ENCODE measurements at regions not wholly inside any gene's neighbourhood (a gene's known extent, or its start where the extent isn't known, plus 50 kb on each side); places are given as distances from the start of the nearest gene placed in this dataset.

DNA sequence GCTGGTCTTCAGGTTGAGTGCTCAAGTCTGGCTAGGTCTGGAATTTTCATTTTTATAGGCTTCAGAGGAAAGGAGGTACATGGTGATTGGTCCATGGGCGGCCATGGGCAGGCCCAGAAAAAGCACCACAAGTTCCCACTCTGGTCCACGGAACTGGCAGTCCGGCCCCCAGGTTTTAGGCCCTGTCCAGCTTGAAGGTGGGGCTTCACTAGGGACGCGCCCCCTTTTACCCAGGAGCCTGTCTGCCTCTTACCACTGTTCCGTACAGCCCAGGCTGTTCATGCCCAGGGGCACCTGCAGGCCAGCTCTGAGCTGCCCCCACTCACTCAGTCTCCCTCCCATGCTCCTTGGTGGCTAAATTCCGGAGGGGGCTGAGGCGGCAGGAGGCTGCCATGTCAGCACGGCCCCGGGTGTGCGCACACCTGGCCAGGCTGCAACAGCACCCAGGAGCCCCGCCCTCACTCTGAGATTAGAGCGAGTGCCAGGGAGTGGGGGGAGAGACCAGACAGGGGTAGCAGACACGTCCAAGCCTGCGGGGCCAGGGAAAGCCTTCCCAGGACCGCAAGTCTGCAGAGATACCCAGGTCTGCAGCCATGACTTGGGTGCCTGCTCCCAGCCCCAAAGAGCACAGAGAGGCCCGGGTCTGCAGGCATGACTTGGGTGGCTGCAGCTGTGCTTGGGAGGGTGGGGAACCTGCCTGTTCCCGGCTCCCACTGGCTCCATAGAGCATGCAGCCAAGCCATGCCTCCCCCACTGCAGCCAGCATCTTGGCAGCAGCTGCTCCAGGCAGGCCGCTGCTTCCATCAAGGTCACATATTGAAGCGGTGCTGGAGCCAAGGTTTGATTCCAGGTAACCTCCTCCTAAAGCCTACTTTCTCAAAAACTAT is 390.2 kb upstream of the SGCD start:
- CTCF ChIA-PET = no interaction called here
- POLR2A ChIA-PET = no interaction called here

- CTCF ChIA-PET = no interaction called here
- POLR2A ChIA-PET = no interaction called here
Observed at GRCh38 chr5:155938051-155938450, 388.9 kb upstream of the SGCD start.

- POLR2A ChIA-PET = no interaction called here
- CTCF ChIA-PET = no interaction called here
Observed at GRCh38 chr5:155941340-155941739, 385.6 kb upstream of the SGCD start.

DNA sequence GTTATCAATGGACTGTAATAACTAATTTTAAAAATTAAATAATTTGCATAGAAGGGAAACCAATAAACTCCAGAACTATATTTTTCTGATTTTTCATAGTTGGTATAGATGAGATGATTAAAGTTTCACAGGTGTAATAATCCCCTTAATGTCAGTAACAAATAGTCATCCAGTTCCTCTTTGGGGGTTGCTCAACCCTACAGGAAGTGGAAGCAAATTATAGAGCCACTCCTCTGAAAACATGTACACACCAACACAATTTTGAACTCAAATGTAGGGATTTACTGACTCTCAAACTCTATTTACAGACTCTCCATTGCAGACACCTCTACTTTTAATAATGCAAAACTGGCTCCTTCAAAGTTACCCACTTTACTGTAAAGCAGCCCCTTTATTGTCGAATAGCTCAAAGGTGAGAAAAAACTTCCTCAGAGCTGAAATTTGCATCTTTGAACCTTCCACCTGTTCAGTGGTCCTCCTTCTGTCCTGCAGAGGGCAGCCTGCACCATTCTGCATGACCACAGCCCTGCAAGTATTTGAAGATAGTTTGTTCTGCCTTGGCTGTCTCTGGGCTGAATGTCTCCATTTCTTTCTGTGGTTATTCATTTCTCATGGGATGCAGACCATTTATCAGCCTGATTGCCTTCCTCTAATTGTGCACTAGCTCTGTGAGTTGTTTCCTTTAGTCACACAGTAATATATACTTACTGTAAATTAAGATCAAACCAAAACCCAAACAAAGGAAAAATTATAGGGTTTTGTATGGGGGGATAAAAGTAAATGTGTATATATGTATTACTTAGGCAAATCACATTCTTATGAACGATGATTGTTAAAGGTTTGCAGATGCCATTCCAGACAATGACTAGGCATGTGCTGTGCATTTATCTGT is 383.2 kb upstream of the SGCD start:
- POLR2A ChIA-PET = no interaction called here
- CTCF ChIA-PET = no interaction called here

DNA sequence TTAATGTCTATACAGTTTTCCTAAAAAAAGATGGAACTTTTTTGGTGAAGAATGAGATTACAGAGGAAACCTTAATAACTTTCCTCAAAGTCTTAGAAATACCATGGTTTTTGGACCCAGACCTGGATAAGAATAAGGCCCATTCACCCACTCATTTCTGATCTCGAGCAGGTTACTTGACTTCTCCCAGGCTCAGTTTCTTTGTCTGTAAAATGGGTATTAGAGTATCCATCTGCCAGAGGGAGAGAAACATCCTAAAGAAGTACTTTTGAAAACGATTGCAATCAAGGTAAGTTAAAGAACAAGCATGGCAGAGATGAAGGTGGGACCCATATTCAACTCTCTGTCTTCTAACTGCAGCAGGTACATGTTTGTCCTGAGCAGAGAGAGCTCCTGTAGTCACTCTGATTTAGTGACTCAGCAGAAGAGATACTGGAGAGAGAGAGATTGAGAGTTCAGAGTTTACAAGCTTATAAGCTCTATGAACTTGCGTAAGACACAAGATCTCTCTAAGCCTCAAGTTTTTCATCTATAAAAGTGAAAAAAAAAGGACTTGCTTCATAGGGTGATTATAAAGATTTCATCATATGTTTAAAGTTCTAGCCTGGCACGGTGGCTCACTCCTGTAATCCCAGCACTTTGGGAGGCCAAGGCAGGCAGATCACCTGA is 379.4 kb upstream of the SGCD start:
- ChIA-PET CTCF (no interaction called here), POLR2A (no interaction called here)

DNA sequence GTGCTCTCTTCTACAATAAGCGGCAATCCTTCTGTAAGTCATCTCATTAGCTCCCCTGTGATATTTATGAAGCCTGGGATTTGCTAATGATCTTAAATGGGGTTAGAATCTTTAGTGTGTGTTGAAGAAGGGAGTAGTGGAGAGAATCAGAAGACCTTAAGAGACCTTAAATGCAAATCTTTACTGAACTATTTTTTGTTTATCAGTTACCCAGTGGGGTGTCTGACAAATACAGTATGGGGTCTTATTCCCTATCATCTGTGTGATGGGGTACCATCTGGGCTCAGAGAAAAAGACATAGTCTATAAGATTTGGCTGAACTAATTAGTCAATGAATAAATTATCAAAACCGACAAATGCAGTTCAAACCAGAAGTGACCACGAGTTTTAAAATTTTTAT is 378.4 kb upstream of the SGCD start:
- ChIA-PET POLR2A (no interaction called here), CTCF (no interaction called here)

GRCh38 chr5:155952486-155953089 is 374.4 kb upstream of the SGCD start:
- POLR2A ChIA-PET = no interaction called here
- CTCF ChIA-PET = no interaction called here

- CTCF ChIA-PET = no interaction called here
- POLR2A ChIA-PET = no interaction called here
Observed at GRCh38 chr5:155953335-155953734, 373.6 kb upstream of the SGCD start.

DNA sequence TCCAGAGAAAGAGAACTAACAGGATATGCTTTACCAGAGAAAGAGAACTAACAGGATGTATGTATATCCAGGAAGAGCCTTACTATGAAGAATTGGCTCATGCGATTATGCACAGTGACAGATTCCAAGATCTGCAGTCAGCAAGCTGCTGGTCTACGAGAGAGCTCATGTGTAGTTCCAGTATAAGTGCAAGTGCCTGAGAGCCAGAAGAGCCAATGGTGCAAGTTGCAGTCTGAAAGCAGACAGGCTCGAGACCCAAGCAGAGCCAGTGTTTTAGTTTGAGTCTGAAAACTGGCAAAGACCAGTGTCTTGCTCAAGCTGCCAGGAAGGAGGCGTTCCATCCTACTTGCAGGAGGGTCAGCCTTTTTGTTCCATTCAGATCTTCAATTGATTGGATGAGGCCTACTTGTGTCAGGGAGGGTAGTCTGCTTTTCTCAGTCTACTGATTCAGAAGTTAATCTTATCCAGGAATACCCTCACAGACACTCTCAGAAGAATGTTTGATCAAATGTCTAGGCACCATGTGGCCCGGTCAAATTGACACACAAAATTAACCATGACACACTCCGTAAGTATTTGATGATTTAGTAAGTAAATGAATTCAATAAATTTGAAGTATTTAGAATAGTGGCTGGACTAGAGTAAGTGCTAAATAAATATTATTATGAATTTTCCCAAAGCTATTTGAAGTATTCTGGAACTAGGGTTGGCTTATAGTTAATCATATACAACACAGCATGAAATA is 372.1 kb upstream of the SGCD start:
- ChIA-PET CTCF (no interaction called here), POLR2A (no interaction called here)

- POLR2A ChIA-PET = no interaction called here
Observed at GRCh38 chr5:155957884-155958283, 369.1 kb upstream of the SGCD start.

GRCh38 chr5:155959082-155959481 is 367.9 kb upstream of the SGCD start:
- ChIA-PET CTCF (interaction anchor here (0.5 kb wide), 1 partner anchor 76 kb away, joined by 4 read pairs; no protein-coding TSS in a partner anchor), POLR2A (no interaction called here)

More at GRCh38 chr5:155957884-155958283, 369.1 kb upstream of the SGCD start:
- CTCF ChIA-PET = no interaction called here

GRCh38 chr5:155960177-155960576 is 366.8 kb upstream of the SGCD start:
- CTCF ChIA-PET = no interaction called here
- POLR2A ChIA-PET = no interaction called here

DNA sequence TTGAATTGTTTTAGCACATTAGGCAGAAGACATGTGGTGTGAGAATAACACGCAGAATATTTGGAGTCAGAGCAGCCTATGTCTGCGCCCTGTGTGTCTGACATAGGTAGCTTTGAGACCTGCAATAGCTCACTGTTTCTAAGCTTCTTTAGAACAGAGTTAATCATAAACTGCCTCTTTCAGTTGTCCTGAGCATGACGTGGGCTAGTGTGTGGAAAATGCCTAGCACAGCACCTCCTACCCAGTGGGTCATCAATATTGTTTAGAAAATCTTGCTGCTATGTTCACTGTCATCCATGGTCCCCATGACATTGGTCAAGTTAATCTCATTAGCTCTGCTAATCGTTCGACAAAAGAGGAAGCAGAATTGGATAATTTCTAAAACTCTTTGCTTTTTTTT is 357.4 kb upstream of the SGCD start:
- CTCF ChIA-PET = no interaction called here

GRCh38 chr5:155974369-155974768 is 352.6 kb upstream of the SGCD start:
- POLR2A ChIA-PET = no interaction called here
- CTCF ChIA-PET = no interaction called here

More for the DNA sequence above, 357.4 kb upstream of the SGCD start:
- POLR2A ChIA-PET = no interaction called here

DNA sequence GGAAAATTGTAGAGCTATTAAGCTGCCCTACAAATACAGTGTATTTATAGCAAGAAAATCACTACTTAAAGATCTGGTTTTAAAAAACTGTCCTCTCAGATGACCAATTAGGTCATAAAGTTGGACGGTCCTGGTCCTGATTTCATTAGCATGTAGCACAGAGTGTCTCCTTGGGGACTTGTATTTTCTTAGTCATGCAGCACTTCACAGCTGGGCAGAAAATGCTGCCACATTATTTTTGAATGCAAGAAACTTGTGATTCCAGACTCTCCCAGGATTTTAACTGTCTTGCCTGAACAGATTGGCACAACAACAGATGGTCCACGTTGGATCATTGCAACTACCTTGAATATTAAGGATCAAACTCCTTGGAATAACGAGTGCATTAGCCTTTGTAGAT is 348.1 kb upstream of the SGCD start:
- CTCF ChIA-PET = no interaction called here
- POLR2A ChIA-PET = no interaction called here

GRCh38 chr5:155982354-155982753 is 344.6 kb upstream of the SGCD start:
- ChIA-PET CTCF (no interaction called here), POLR2A (no interaction called here)

GRCh38 chr5:155983954-155984353 is 343.0 kb upstream of the SGCD start:
- ChIA-PET CTCF (no interaction called here), POLR2A (no interaction called here)

GRCh38 chr5:155987265-155987810 is 339.6 kb upstream of the SGCD start:
- CTCF ChIA-PET = no interaction called here
- POLR2A ChIA-PET = no interaction called here

- POLR2A ChIA-PET = no interaction called here
- CTCF ChIA-PET = no interaction called here
Observed at GRCh38 chr5:155989879-155990278, 337.1 kb upstream of the SGCD start.
